Activated T-cell treated with anti-CD3 and anti-CD28 coated beads, Interleukin-2, amount 50 U/mL, for 72 hours (primary cell): ENCODE measurements at regions not wholly inside any gene's neighbourhood (a gene's known extent, or its start where the extent isn't known, plus 50 kb on each side); places are given as distances from the start of the nearest gene placed in this dataset.

ENCODE experiments used
- ATAC-seq, 2 donors: fragments of 150-1000 bp; cut with Tn5 transposase; replicated peaks in 1 of 2; 2 replicates each; pipeline ENCODE4 v1.10.0; 2021; ENCODE audit warnings: moderate library complexity in 2 of 2, mild to moderate bottlenecking in 1 of 2
- DNase-seq, 2 donors: peaks; one replicate each; pipeline ENCODE4 v3.0.0; 2021 to 2022; ENCODE audit warnings: mixed read lengths in 1 of 2
- H3K27ac Mint-ChIP-seq: one replicate; pipeline ENCODE4 v1.8.0; 2022; ENCODE audit warnings: mild to moderate bottlenecking, moderate library complexity, mixed read lengths
- H3K27me3 Mint-ChIP-seq: one replicate; pipeline ENCODE4 v1.8.0; 2022; ENCODE audit warnings: low read depth, mixed read lengths
- H3K36me3 Mint-ChIP-seq, 2 donors: one replicate each; pipeline ENCODE4 v1.8.0; 2022; ENCODE audit warnings: mixed read lengths in 2 of 2, mild to moderate bottlenecking in 1 of 2; ENCODE audit not compliant: insufficient read depth in 2 of 2
- H3K4me1 Mint-ChIP-seq: one replicate; pipeline ENCODE4 v1.8.0; 2022; ENCODE audit warnings: low read depth, mixed read lengths
- H3K4me3 Mint-ChIP-seq, 2 donors: one replicate each; pipeline ENCODE4 v1.8.0; 2022; ENCODE audit warnings: mild to moderate bottlenecking in 2 of 2, mixed read lengths in 2 of 2, moderate library complexity in 2 of 2
- H3K9me3 Mint-ChIP-seq, 2 donors: one replicate each; pipeline ENCODE4 v1.8.0; 2022; ENCODE audit warnings: mixed read lengths in 2 of 2

GRCh38 chr11:15748132-15748531 lies 608.2 kb downstream of the SOX6 start:
- Mint-ChIP-seq H3K4me1 (no peaks in the 10 kb centered on the region), H3K9me3 (peaks cover 5 to 6% of the 10 kb centered on the region in 2 donors), H3K27me3 (no peaks in the 10 kb centered on the region), H3K27ac (no peak overlapping the region), H3K36me3 (no peaks in the 10 kb centered on the region), H3K4me3 (no peak overlapping the region)
- ATAC-seq (no peak), DNase-seq (no peak)

DNA sequence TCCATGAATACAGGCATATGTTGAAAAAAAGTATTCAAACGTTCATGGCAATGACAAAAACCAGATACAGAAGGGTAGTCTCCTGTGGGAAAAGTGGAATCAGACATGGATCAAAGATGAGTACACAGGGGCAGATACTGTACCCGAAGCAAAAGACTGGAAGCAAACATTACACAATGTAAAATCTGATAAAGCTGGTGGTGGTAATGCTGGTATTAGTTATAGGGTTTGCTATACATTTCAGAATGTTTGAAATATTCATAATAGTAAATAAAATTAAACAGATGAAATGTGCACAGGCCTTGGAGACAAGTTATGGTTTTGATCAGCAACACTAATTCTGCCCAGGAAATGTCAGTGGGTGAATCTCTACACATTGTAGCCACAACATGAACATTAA lies 607.6 kb downstream of the SOX6 start:
- Mint-ChIP-seq H3K27ac (no peak overlapping the region), H3K4me1 (no peaks in the 10 kb centered on the region), H3K27me3 (no peaks in the 10 kb centered on the region), H3K36me3 (no peaks in the 10 kb centered on the region), H3K4me3 (no peak overlapping the region), H3K9me3 (peaks cover 5 to 6% of the 10 kb centered on the region in 2 donors)
- no peak for ATAC-seq
- DNase-seq: no peak

GRCh38 chr11:15750535-15751308 lies 605.6 kb downstream of the SOX6 start:
- Mint-ChIP-seq H3K4me1 (no peaks in the 10 kb centered on the region), H3K9me3 (peaks cover 6 to 7% of the 10 kb centered on the region in 2 donors), H3K27ac (no peak overlapping the region), H3K36me3 (no peaks in the 10 kb centered on the region), H3K4me3 (no peak overlapping the region), H3K27me3 (no peaks in the 10 kb centered on the region)
- DNase-seq (no peak), ATAC-seq (no peak)

DNA sequence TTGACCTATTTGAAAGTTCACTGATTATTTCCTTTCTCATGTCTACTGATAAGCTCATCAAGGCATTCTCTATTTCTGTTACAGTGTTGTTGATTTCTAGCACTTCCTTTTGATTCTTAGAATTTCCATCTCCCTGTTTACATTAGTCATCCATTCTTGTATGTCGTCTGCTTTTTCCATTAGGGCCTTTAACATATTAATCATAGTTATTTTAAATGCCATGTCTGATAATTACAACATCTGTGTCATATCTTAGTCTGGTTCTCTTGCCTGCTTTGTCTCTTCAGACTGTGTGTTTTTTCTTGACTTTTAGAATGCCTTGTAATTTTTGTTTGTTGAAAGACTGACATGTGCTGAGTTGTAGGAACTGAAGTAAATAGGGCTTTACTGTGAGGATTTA lies 602.1 kb downstream of the SOX6 start:
- Mint-ChIP-seq H3K4me1 (no peaks in the 10 kb centered on the region), H3K36me3 (no peaks in the 10 kb centered on the region), H3K9me3 (peaks cover 6 to 7% of the 10 kb centered on the region in 2 donors), H3K4me3 (no peak overlapping the region), H3K27ac (no peak overlapping the region), H3K27me3 (no peaks in the 10 kb centered on the region)
- no peak for DNase-seq
- ATAC-seq: no peak

GRCh38 chr11:15757048-15757698 lies 599.2 kb downstream of the SOX6 start:
- DNase-seq (no peak), ATAC-seq (peak in 1 of 2 donors; percentile 52)
- H3K27me3 Mint-ChIP-seq: no peaks in the 10 kb centered on the region
- H3K36me3 Mint-ChIP-seq: no peaks in the 10 kb centered on the region
- H3K27ac Mint-ChIP-seq: no peak overlapping the region
- no peaks in the 10 kb centered on the region for H3K4me1 Mint-ChIP-seq
- H3K9me3 Mint-ChIP-seq: peaks cover 4 to 7% of the 10 kb centered on the region in 2 donors
- no peak overlapping the region for H3K4me3 Mint-ChIP-seq

DNA sequence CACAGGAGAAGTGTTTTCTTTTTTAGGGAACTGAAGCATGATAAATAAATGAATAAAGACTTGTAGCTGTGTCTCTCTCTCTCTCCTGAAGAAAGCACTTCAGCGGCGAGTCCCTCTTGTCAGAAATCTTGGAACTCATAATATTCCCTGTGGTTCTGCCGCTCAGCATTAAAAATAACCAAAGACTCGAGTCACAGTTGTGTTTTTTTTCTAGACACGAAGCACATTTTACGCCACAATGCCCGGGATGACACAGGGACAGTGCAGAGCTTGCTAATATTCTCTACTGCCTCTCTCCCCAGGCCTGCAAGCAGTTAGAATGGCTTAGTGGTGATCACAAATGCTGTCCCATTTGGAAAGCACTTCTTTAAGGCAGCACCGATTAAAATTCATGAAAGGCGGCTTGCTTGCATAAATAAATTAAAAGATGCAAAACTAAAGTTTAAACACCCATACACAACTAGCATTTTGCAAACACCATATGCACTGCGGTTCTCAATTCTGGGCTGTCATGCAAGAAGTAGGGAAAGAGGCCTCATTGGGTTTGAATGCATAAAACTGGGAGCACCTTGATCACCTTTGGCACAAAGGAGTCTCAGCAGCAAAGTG lies 597.4 kb downstream of the SOX6 start:
- H3K27me3 Mint-ChIP-seq: no peaks in the 10 kb centered on the region
- DNase-seq: no peak
- peaks cover 2 to 4% of the 10 kb centered on the region in 2 donors for H3K9me3 Mint-ChIP-seq
- no peak for ATAC-seq
- H3K4me1 Mint-ChIP-seq: no peaks in the 10 kb centered on the region
- H3K4me3 Mint-ChIP-seq: no peak overlapping the region
- H3K27ac Mint-ChIP-seq: no peak overlapping the region
- no peaks in the 10 kb centered on the region for H3K36me3 Mint-ChIP-seq

DNA sequence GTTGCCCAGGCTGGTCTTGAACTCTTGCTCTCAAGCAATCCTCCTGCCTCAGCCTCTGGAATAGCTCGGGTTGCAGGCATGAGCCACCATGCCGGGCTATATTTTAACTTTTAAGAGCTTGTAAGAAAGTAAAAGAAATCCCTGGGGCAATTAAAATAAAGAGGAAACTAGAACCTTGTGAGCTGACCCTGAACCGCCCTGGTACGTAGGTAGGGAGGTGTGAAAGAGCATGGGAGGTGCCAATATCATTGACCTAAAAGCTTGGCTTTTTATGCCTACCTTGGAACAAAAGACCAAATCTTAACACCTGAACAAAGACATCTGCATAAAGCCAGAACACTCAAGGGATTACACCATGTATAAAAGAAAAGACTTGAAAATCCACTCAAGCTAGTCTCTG lies 595.1 kb downstream of the SOX6 start:
- H3K4me1 Mint-ChIP-seq: no peaks in the 10 kb centered on the region
- ATAC-seq (no peak), DNase-seq (no peak)
- no peaks in the 10 kb centered on the region for H3K36me3 Mint-ChIP-seq
- no peaks in the 10 kb centered on the region for H3K27me3 Mint-ChIP-seq
- no peaks in the 10 kb centered on the region for H3K9me3 Mint-ChIP-seq
- no peak overlapping the region for H3K27ac Mint-ChIP-seq
- no peak overlapping the region for H3K4me3 Mint-ChIP-seq

DNA sequence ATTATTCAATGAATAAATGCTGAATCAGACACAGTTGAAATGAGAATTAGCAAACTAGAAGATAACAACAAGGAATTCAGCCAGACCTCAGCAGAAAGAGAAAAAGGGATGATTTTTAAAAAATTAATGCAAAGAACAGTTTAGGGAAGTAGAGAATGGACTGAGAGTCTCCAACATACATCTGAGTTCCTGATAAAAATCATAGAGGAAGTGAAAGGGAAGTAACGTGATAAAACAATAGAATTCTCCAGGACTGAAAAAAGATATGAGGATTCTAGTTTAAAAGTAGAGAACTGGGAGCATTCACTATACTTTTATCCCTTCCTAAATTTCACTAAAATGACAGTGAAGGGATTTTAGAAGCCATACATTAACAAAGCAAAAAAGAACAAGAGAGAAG lies 592.0 kb downstream of the SOX6 start:
- no peaks in the 10 kb centered on the region for H3K27me3 Mint-ChIP-seq
- no peaks in the 10 kb centered on the region for H3K36me3 Mint-ChIP-seq
- H3K27ac Mint-ChIP-seq: no peak overlapping the region
- no peaks in the 10 kb centered on the region for H3K4me1 Mint-ChIP-seq
- no peak overlapping the region for H3K4me3 Mint-ChIP-seq
- H3K9me3 Mint-ChIP-seq: no peaks in the 10 kb centered on the region
- DNase-seq: no peak
- no peak for ATAC-seq

GRCh38 chr11:15764948-15765347 lies 591.4 kb downstream of the SOX6 start:
- no peak overlapping the region for H3K4me3 Mint-ChIP-seq
- no peak overlapping the region for H3K27ac Mint-ChIP-seq
- no peak for ATAC-seq

GRCh38 chr11:15765530-15765929 lies 590.8 kb downstream of the SOX6 start:
- H3K27me3 Mint-ChIP-seq: no peaks in the 10 kb centered on the region
- H3K36me3 Mint-ChIP-seq: no peaks in the 10 kb centered on the region
- H3K4me3 Mint-ChIP-seq: no peak overlapping the region
- ATAC-seq: no peak
- no peaks in the 10 kb centered on the region for H3K9me3 Mint-ChIP-seq
- H3K4me1 Mint-ChIP-seq: no peaks in the 10 kb centered on the region
- DNase-seq: no peak
- no peak overlapping the region for H3K27ac Mint-ChIP-seq

More at GRCh38 chr11:15764948-15765347, 591.4 kb downstream of the SOX6 start:
- H3K4me1 Mint-ChIP-seq: no peaks in the 10 kb centered on the region
- no peak for DNase-seq
- H3K9me3 Mint-ChIP-seq: no peaks in the 10 kb centered on the region
- no peaks in the 10 kb centered on the region for H3K27me3 Mint-ChIP-seq
- no peaks in the 10 kb centered on the region for H3K36me3 Mint-ChIP-seq

GRCh38 chr11:15768321-15768720 lies 588.0 kb downstream of the SOX6 start:
- peaks cover 6% of the 10 kb centered on the region for H3K27me3 Mint-ChIP-seq
- H3K36me3 Mint-ChIP-seq: no peaks in the 10 kb centered on the region
- no peak overlapping the region for H3K4me3 Mint-ChIP-seq
- no peaks in the 10 kb centered on the region for H3K9me3 Mint-ChIP-seq
- DNase-seq (no peak), ATAC-seq (no peak)
- H3K4me1 Mint-ChIP-seq: no peaks in the 10 kb centered on the region
- no peak overlapping the region for H3K27ac Mint-ChIP-seq

GRCh38 chr11:15769203-15769602 lies 587.1 kb downstream of the SOX6 start:
- H3K36me3 Mint-ChIP-seq: no peaks in the 10 kb centered on the region
- H3K4me1 Mint-ChIP-seq: no peaks in the 10 kb centered on the region
- H3K27ac Mint-ChIP-seq: no peak overlapping the region
- no peaks in the 10 kb centered on the region for H3K9me3 Mint-ChIP-seq
- ATAC-seq (no peak), DNase-seq (no peak)
- H3K27me3 Mint-ChIP-seq: peaks cover 6% of the 10 kb centered on the region
- no peak overlapping the region for H3K4me3 Mint-ChIP-seq

GRCh38 chr11:15770798-15771414 lies 585.4 kb downstream of the SOX6 start:
- H3K36me3 Mint-ChIP-seq: no peaks in the 10 kb centered on the region
- no peaks in the 10 kb centered on the region for H3K9me3 Mint-ChIP-seq
- no peaks in the 10 kb centered on the region for H3K4me1 Mint-ChIP-seq
- ATAC-seq (no peak), DNase-seq (peak; percentile 22 to 31)
- H3K27ac Mint-ChIP-seq: no peak overlapping the region
- peaks cover 6% of the 10 kb centered on the region for H3K27me3 Mint-ChIP-seq
- H3K4me3 Mint-ChIP-seq: no peak overlapping the region
